NCI-H2196 treated with DMSO at 0.1 percent for 48 hours (cell line): ENCODE measurements at regions not wholly inside any gene's neighbourhood (a gene's known extent, or its start where the extent isn't known, plus 50 kb on each side); places are given as distances from the start of the nearest gene placed in this dataset.

Experiments used
- DNase-seq: peaks from one replicate; lab custom pipeline; 2025; ENCODE audit not compliant: unreplicated experiment; lab: John Stamatoyannopoulos, UW

- no peak for DNase-seq
Observed at GRCh38 chr4:13840502-13841190, 213.1 kb upstream of the BOD1L1 start.

DNA sequence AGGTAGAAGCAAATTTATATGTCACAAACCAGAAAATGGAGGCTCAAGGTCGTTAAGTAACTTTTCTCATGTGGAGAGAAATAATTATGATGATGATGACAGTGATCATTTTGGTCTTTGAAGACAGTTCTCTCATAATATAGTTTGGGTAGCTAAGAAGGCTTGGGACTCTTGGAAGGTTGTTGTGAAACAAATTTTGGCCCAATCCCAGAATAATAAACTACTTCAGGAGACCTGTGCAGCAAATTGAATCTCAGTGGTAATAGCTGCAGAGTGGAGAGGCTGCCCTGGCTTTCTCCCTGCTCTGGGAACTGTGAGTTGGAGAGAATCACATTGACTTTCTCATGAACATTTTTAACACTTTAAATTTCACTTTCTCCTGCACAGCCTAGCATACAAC, 217.2 kb upstream of the BOD1L1 start:
- DNase-seq: no peak

- DNase-seq: no peak
Observed at GRCh38 chr4:13849778-13850177, 222.3 kb upstream of the BOD1L1 start.

GRCh38 chr4:13851085-13851940, 223.8 kb upstream of the BOD1L1 start:
- DNase-seq: no peak

- no peak for DNase-seq
Observed at GRCh38 chr4:13852411-13852810, 224.9 kb upstream of the BOD1L1 start.

DNA sequence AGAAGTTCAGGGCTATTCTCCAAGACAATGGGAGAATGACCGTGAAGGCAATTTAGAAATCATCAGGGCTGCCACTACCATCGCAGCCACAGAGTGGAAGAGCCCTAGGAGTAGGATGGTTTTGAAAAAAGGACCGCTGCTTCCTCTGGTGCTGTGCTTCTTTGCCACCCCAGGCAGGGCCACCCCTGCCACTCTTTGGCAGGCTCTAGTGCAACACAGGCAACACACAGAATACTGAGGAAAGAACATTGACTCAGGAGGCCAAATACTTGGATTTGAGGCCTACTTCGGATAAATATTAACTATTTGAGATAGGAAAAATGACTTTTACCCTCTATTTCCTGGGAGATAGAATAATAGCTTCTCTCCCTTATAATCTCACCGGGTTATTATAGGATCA, 228.9 kb upstream of the BOD1L1 start:
- no peak for DNase-seq

- DNase-seq: no peak
Observed at GRCh38 chr4:13857397-13857796, 229.9 kb upstream of the BOD1L1 start.

DNA sequence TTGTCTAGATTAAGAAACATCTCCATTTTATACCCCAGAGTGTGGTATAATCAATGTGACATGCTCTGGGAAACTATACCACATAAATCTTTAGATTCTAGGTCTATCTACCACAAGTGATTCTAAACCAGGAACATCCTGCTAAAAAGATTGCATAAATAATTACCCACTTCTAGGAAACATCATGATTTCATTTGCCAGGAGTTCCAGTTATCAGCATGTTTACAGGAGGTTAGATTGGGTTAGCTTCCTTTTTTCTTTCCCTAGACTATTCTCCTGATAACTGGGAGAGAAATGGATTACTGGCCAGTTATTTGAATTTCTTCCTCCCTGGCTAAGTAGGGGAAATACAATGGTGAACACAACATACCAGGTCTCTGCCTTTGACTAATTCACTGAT, 230.3 kb upstream of the BOD1L1 start:
- DNase-seq: no peak

DNA sequence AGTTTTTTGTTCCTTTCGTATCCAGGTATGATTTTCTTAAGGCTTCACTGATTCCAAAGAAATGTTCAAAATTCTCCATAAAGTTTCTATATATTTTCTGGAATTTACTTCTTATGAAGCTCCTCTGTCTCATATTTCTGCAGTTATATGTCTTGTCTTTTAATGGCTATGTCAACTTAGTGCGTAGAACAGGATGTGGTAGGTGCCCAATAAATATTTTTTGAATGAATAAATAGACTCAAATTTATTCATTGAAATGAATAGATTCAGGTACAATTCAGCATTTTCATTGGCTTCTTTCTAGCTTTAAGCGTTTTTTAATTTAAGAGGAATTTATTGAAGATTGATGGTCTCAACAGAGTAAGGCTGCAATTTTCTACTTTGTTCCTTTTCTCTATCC, 231.9 kb upstream of the BOD1L1 start:
- DNase-seq: no peak

DNA sequence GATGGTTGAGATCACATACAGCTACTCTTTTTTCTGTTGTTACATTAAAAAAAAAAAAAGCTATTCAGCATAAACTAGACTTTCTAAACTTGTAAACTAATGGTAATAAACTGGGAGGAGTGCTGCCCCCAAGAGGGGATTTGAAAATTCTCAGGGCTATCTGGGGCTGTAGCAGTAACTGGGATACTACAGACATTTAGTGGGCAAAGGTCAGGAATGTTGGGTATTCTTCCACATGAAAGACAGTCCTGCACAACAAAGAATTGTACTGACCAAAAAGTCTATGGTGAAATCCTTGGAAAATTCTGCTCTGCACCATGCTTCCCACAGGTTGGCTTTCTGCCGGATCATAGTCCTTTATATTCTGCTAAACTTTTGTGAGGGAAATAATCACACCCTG, 232.6 kb upstream of the BOD1L1 start:
- DNase-seq: no peak

DNA sequence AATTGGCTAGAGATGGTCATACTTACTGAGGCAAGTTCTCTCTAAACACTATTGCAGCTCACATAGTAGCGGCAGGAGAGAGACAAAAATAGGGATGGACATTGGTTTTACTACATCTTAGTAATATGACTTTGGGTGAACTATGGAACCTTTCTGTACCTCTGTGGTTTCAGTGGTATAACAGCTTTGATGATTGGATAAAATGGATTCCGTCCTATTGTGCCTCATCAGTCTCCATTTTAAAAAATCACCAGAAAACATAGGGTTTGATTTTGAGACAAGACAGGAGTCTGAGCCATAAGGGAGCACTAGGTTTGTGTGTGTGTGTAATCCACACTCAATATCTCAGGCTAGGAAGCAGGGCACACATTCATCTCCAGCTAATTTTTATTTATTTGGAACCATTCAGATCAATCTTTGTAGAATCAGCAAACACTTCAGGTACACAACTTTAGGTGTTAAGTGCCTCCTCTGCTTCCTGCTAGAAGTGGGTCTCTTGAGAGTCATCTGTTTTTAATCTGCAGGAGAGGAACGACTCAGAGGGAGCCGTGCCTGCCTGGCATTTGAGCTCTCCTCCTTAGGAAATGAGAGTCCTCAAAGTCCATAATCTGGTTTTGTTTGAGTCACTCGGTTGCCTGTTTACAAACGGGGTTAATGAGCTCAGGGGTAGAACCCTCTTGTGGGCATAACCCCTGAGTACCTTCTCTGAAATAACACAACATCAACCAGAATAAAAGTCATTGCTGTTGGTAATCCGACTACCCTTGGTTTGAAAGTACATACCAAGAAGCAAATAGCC, 238.5 kb upstream of the BOD1L1 start:
- DNase-seq: no peak

GRCh38 chr4:13866881-13867280, 239.4 kb upstream of the BOD1L1 start:
- no peak for DNase-seq

DNA sequence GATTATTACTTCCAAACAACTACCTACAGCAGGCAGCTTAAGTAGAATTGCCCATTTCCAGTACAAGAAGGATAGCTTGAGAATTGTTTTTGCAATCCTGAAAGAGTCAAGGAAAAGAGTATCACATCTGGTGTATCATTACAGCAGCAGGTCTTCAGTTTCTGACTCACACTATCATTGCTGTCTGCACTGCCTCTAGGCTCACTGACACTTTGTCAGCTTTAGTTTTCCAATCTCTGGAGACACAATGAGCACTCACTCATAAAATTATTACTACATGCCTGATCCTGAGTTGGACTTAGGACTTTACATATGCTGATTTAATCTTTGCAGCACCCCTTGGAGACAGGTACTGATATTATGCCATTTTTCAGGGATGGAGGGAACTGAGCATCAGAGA, 244.6 kb upstream of the BOD1L1 start:
- DNase-seq: no peak

GRCh38 chr4:13872955-13873354, 245.4 kb upstream of the BOD1L1 start:
- DNase-seq: no peak

- no peak for DNase-seq
Observed at GRCh38 chr4:13875181-13875580, 247.7 kb upstream of the BOD1L1 start.

GRCh38 chr4:13876131-13876530, 248.6 kb upstream of the BOD1L1 start:
- DNase-seq: no peak

GRCh38 chr4:13876940-13877339, 249.4 kb upstream of the BOD1L1 start:
- DNase-seq: no peak

DNA sequence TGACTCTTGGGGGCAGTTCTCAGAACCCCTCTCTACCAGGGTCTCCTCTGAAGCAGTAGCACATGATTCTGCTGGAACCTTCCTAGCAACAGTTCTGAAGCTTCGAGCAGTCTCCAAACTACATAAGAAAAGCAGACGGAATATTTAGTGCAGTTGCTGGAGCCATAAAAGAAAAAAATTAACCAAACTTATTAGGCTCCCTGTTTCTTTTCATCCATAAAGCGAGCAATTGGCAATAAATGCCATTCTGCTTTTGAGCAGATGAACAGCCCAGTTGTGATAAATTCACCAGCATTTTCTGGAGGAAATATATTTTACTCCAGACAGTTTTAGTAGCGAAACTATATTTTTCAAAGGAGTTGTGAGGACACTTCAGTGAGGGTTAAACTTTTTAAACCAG, 250.1 kb upstream of the BOD1L1 start:
- DNase-seq: no peak

DNA sequence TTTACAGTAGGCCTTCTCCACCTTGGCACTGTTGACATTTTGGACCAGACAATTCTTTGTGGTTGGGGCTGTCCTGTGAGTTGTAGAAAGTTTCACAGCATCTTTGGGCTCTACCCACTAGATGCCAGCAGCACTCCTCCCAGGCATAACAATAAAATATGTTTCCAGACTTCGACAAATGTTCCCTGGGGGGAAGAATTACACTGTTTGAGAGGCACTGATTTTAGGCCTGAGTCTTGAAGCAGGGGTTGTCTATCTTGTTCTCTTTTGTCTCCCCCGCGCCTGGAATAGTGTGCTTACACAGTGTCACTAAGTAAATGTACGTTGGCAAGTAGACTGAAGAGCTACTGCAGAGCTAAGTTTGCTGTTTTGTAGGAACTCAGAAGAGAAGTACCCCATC, 254.4 kb upstream of the BOD1L1 start:
- no peak for DNase-seq

DNA sequence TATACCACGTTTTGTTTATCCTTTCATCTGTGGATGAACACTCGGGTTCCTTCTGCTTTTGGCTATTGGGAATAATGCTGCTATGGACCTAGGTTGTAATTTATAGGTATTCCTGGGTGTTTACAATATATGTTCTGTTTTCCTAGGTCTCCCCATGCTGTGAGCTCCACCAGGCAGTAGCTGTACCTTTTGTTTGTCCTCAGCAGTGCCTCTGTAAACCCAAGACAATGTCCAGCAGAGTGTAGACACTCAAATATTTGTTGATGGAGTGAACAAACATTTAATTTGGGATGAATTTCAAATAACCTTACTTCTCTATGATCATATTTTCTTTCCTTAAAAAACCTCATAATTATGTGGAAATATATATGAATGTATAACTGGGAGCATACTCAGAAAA, 259.5 kb upstream of the BOD1L1 start:
- DNase-seq: no peak

- DNase-seq: no peak
Observed at GRCh38 chr4:13888112-13888511, 260.6 kb upstream of the BOD1L1 start.

GRCh38 chr4:13891544-13891939, 264.0 kb upstream of the BOD1L1 start:
- DNase-seq: no peak
